ENCODE measurements at regions not wholly inside any gene's neighbourhood (a gene's known extent, or its start where the extent isn't known, plus 50 kb on each side); places are given as distances from the start of the nearest gene placed in this dataset.
A peak's percentile ranks its signal among the peaks of the same experiment; 100 is the strongest.
"Not testable (repeated sequence)": the region's sequence is repeated elsewhere in the genome, so short reads cannot be mapped to it uniquely, and the experiment has no call there.

DNA sequence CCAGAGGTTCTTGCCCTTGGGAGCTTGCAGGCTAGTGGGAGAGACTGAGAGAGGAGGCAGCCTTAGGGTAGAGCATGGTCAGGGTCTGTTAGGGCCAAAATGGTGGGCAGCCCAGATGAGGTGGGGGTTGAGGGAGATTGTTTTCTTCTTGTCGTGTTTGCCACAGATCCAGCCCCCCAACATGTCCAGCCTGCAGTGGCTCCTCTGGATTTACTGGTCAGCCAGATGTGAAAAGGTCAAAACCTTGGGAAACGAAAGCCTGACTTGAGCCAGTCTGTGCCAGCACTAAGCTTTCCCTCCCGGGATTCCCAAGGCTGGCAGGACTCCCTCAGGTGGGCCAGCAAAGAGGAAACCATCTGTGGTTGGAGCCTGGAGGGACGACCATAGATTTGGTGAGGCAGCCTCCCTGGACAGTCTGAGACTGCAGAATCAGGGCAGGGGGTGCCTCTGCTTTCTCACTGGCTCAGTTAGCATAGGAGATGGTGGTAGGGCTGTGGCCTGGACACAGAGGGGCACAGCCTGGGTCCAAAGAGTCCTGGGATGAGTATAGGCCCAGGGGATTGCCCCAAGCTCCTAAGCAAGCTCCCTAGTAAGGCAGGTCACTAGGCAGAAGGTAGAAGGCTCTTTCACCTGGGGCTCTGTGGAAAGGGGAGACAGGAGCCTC is 51.2 kb upstream of the PRR23C start:
- no peak for DNase-seq

DNA sequence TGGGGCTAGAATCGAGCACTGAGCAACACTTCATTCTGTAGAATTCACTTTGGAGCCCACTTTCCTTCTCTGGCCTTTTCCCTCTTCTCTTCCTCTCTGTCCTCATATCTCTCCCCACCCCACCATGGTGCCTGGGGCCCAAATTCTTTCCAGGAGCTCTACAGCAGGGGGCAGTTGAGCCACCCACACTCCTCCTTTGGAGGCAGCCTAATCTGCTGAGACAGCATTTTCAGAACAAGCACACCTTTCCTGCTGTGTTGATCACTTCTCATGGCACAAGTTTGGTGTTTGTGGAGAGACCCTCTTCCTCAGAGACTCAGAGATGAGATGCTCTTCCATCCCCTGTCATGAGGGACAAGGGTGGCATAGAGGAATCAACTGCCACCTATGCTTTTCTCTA is 52.0 kb upstream of the PRR23C start:
- DNase-seq: no peak

- DNase-seq: no peak
These were observed 53.7 kb upstream of the PRR23C start for GRCh38 chr3:139098391-139098790.

DNA sequence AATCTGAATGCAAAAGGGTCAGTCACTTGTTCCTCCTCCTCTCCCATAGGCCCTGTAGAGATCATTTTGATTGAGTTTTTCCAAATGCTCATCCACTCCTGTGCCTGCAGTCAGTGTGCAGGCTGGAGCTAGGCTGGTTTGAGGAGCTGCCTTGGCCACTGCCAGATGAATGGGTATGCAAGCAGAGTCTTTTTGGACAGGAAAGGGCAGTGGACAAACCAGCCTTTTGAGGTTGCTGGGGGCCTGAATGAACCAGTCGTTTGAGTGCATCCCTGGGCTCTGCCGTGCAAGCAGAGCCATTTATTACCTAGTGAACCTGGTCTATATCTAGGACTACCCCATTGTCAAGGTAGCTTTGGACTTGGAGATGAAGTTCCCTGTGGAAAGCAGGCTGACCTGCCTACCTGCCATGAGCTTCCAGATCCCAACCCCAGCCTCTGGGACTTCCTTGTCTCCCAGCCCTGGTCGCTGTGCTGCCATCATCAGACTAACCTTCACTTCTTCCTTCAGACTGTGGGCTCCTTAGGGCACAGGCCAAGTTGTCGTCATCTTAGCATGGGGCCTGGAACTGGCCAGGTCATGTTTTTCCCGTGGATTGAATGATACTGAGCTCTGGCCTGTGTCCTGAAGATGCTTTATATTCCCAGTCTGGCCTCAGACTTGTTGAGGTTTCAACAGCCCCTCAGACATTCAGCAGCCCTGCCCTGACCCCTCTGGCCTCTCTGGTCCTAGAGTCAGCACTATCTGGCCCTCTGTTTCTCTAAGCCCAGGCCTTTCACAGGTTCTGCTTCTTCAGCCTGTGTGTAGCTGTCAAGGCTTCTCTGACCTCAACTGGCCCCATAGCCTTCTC is 55.5 kb upstream of the PRR23C start:
- DNase-seq: no peak

GRCh38 chr3:139100821-139101220 is 56.1 kb upstream of the PRR23C start:
- no peak for DNase-seq

DNA sequence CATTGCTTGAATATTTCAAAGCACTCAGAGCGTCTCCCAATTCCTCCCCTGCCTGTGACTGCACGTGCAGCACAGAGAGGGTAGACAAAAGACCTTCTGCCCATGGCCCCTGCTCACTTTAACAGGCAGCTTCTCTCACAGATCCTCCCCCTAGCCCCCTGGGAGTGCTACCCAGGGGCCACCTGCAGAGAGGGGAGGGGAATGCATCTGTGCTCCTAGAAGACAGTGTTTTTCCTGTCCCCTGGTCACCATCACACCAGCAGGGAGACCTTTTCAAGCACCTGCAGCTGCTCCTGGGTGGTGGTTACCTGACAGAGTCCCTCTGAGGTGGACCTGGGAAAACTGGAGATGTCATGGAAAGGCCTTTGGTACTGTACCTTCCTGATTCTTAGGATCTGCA is 56.7 kb upstream of the PRR23C start:
- DNase-seq: no peak

- no peak for DNase-seq
These were observed 58.8 kb upstream of the PRR23C start for GRCh38 chr3:139103484-139103883.

- DNase-seq: no peak
These were observed 59.4 kb upstream of the PRR23C start for GRCh38 chr3:139104062-139104461.

- no peak for DNase-seq
These were observed 60.5 kb upstream of the PRR23C start for GRCh38 chr3:139105154-139105702.

DNA sequence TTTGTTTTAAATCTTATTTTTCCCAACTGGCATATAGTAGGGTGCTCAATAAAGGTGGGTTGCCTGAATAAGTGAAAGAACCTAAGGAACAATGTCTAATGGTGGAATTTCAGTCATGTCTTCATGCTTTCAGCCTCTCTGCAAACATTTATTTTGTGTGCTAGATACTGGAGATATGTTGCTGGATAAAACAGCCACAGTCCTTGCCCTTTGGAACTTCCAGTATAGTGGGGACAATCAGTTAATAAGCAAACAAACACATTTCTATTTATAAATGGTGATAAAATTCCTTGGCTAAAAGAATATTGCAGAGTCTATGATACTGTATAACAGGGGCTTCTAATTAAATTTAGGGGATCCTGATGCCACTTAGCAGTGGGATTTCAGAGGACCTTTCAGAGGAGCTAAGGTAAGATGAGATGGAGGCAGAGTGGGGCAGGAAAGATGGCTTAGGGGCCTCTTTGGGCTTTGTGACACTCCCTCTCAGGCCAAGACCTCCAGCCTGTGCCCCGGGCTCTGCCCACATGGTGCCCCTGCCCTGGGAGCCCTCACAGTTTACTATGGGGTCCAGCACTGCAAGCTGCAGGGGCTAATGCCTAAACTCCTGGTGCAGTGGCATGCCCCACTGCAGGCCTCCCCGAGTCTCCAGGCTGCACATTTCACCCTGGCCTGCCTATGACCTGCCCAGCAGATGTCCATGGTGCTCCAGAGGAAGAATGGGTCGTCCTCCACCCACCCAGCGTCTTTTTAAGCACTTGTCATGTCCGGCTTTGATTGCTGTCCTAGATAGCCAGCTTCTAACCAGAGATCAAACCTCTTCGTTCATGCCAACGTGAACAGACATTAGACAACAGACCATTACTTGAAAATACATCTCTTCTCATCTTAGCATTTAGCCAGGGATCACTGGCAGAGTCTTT is 61.6 kb upstream of the PRR23C start:
- no peak for DNase-seq

DNA sequence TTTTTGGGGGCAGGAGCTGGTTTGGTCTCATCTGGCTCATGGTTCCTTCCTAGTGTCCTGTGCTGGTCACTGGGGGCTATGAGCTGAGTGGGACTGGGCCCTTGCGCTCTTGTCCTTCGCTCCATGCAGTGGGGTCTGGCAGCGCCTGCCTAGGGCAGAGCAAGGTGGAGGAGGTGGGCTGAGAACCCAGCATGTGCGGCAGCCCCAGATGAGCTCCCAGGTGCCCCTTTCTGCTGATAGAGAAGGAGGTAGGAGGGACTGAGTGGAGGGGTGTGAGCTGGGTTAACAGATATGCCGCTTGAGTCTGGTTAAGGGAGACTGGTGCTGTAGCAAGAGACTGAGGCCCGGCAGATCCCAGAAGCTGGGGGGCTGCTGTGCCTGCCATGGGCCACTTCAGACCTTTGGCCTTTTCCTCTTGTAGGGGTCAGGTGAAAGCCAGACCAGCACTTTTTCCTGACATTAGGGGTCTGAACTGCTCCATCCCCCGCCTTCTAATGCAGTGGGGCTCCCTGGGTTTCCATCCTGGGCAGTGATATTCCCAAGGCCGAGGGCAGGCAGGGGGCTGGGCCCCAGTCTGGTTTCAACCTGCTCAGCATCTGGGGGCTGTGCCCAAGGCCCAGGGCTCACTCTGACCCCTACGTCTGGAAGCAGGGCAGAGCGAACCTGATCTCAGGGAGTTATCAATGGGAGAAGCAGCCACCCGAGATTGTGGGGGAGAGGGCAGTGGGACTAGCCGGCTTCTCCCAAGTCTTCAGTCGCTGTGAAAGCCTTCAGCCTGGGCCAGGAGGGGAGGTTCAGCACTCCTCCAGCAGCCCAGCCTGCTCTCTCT is 62.9 kb upstream of the PRR23C start:
- DNase-seq: no peak

DNA sequence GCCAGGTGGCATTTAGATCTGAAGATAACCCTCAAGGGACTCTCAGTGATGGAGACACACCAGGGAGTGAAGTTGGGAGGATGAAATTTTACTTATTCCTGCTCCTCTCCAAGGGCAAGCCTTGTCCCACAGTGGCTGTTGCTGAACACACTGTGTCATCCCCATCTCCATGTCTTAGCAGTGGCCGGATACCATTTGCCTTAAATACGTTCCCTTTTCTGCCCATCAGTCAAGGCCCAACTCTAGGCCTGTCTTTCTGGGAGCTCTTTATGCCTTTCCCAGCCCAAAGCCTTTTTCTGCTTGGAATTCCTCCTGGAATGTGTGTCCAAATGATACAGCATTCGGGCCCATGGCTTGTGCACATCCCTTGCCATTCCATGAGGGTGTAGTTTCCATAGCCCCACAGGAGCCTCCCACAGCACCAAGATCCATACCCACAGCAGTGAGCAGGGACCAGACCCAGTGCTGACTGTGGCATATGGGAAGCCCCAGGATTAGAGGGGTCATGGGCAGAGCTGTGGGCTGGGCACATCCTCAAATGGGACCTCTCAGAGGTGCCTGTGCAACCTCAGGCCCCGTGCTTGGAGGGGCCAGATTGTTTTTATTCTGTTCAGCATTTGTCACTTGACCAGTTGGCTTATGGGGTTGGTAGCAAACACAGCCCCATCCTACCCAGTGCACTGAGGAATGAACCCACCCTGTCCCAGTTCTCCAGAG is 63.7 kb upstream of the PRR23C start:
- DNase-seq: no peak

GRCh38 chr3:139109271-139109670 is 64.6 kb upstream of the PRR23C start:
- DNase-seq: no peak

- DNase-seq: peak; percentile 5
These were observed 65.6 kb upstream of the PRR23C start for GRCh38 chr3:139110072-139110830.

- DNase-seq: not testable (repeated sequence)
These were observed 66.2 kb upstream of the PRR23C start for GRCh38 chr3:139110929-139111328.

DNA sequence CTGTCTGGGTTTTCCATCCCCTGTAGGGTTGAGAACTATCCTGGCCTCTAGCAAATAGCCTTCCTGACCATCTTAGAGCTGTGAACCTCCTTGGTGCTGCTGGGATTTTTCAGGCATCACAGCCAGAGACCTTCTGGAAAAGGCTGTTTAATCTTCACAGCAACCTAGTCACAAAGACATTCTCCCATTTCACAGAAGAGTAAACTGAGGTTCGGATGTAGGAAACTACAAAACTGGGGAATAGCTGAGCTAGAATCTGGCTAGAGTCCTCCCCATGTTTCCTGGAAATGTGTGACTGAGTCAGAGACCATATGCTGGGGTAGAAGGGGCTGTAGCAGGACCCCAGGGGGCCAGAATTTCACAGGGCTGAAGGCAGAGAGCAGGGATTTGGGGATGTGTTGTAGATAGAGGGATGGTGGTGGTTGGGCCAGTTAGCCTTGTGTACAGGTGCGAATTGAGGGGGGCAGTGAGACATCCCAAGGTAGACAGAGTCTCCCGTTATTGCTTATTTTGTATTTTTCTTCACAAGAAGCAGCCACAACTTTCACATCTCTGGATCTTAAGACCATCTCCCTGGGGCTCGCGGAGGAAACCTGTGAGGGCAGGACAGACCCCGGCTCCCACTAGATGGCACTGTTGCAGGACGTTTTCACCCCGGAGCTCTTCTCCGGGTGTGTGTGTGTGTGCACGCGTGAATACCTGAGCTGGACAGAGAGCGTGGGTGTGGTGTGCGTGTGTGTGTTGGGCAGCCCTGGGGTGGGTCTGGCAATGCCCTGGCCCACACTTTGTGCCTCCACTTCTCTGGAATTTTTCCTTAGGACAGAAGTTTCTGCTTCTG is 66.9 kb upstream of the PRR23C start:
- DNase-seq: peak; percentile 18

- DNase-seq: no peak
These were observed 67.5 kb upstream of the PRR23C start for GRCh38 chr3:139112230-139112558.

DNA sequence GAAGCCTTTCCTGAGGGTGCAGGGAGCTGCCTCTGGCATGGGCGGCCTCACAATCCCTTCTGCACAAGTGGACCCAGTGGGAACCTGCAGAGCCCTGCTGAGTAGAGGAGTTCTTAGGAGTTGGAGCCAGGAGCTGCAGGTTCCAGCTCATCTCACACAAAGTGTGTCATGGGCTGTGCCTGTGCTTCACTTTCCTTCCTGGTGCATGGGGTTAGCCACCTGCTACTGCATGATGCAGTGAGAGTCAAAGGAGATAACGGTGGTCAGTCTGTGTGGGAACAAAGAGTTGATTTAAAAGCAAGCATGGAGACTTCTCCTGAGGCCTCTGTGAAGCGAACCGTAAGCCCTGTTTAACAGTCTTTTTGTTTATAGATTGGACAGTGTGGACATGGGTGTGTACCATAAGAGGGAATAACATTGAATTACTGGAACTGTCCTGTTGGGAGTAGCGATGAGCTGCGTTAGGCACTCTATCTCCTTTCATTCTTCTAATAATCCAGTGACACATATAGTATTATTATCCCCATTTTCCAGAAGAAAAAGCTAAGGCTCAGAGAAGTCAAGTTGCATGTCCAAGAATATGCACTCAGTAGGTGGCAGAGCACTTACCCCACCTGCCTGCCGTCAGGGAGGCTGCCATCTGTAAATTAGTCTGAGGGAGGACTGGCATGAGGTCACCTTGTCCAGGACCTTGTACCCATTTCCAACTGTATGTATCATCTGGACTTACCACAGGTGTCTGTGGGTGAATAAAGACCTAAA is 68.7 kb upstream of the PRR23C start:
- no peak for DNase-seq

DNA sequence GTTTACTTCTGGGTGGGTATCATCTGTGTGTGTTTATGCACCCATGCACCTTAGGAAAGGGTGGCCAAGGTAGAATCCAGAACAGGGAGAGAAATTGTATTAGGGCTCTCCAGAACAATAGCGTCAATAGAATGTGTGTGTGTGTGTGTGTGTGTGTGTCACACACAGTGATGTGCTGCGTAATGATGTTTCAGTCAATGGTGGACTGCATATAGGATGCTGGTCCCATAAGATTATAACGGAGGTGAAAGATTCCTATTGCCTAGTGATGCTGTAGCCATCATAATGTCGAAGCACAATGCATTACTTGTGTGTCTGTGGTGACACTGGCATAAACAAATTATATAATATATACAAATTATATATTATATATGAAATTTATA is 69.3 kb upstream of the PRR23C start:
- no peak for DNase-seq

Measured in NCI-H2029 (cell line).